DOHH2 (cell line): ENCODE measurements at regions not wholly inside any gene's neighbourhood (a gene's known extent, or its start where the extent isn't known, plus 50 kb on each side); places are given as distances from the start of the nearest gene placed in this dataset.

Experiments
- EZH2phosphoT487 ChIP-seq: fragments of 200-600 bp; sonication (generic); IDR thresholded peaks from 2 replicates; pipeline ENCODE4 v1.6.1; 2017; ENCODE audit warnings: borderline replicate concordance, mild to moderate bottlenecking, antibody characterized with exemption, low read length, moderate library complexity, mixed read lengths
- TF ChIP-seq, protein P1 (sequence below): fragments of 200-600 bp; sonication (generic); IDR thresholded peaks from one replicate; pipeline ENCODE4 v1.5.1; 2014; ENCODE audit warnings: antibody characterized with exemption, mild to moderate bottlenecking, low read depth, low read length; ENCODE audit not compliant: poor library complexity, severe bottlenecking

DNA sequence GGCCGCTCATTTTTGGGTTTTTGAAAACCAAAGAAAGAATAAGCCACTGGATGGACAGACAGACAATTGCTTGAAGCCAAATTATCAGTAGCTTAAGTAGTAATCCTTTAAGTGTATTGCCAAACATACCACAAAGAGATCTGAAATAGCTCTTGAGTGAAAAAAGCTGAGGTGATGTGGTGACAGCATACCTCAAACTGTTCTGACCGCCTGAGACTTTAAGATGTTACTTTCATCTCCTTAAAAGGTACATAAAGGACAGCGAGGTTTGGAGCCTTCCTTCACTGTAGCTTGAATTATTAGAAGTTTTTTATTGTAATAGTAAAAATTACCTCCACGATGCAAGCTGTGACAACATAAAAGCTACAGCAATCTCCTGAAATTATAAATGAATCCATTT, 271.5 kb upstream of the FAM241A start:
- TF ChIP-seq, protein P1, sequence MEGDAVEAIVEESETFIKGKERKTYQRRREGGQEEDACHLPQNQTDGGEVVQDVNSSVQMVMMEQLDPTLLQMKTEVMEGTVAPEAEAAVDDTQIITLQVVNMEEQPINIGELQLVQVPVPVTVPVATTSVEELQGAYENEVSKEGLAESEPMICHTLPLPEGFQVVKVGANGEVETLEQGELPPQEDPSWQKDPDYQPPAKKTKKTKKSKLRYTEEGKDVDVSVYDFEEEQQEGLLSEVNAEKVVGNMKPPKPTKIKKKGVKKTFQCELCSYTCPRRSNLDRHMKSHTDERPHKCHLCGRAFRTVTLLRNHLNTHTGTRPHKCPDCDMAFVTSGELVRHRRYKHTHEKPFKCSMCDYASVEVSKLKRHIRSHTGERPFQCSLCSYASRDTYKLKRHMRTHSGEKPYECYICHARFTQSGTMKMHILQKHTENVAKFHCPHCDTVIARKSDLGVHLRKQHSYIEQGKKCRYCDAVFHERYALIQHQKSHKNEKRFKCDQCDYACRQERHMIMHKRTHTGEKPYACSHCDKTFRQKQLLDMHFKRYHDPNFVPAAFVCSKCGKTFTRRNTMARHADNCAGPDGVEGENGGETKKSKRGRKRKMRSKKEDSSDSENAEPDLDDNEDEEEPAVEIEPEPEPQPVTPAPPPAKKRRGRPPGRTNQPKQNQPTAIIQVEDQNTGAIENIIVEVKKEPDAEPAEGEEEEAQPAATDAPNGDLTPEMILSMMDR: no peak
- TF ChIP-seq EZH2phosphoT487: no peak
